SW480 (cell line): ENCODE measurements at regions not wholly inside any gene's neighbourhood (a gene's known extent, or its start where the extent isn't known, plus 50 kb on each side); places are given as distances from the start of the nearest gene placed in this dataset.

Experiments
- DNase-seq: peaks from one replicate; pipeline ENCODE4 v3.0.0-alpha.2; 2016; ENCODE audit warnings: low spot score

DNA sequence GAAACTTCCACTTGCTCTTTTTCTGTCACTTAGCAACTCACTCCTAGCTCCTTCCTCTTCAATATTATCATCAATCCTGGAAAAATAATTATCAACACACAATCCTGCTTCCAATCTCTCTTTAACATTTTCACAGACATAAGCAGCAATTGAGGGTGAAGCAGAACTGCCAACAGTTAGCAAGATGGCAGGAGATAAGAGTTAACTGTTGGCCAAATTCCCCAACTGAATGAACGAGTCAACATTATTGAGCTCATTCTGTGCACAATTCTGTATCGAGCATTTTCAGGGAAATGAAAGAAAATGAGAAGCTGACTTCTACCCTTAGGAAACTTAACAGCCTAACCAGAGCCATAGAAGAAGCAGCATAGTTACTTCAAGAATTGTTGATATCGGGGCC lies 152.0 kb downstream of the KCNA5 start:
- DNase-seq = no peak

DNA sequence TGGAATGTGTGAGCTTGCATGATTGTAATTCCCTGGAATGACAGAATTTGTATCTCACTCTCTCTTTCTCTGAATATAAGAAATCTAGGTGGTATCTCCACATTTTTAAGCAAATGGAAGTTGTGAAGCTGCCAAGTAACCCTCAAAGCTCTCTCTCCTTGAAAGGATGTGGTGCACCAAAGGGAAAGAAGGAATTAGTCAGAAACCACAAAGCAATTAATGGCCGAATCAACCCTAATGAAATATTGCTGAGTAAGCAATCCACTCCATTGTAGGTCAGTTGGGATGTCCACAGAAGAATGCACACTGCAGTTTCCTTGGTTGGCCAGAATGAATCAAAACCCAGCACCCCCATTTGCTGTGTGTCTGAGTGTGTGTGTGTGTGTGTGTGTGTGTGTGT lies 153.5 kb downstream of the KCNA5 start:
- DNase-seq = peak; percentile 65

DNA sequence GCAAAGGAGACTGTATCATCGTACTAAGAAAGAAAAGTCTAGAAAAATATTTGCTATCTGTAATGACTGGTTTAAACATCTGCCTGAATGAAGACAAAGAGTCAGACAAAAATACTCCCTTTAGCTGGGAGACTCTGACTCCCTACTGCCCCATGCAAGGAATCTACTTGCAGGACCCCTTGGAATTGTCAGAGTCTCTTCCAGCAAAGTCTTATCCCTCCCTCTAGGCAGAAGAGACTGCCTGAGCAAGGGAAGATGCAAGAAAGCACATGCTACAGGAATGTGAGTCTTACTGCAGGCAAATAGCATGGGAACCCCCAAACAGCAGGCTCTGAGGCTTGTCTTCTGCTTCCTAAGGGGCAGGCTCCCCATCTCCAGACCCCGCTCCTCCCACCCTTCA lies 154.0 kb downstream of the KCNA5 start:
- DNase-seq = no peak

DNA sequence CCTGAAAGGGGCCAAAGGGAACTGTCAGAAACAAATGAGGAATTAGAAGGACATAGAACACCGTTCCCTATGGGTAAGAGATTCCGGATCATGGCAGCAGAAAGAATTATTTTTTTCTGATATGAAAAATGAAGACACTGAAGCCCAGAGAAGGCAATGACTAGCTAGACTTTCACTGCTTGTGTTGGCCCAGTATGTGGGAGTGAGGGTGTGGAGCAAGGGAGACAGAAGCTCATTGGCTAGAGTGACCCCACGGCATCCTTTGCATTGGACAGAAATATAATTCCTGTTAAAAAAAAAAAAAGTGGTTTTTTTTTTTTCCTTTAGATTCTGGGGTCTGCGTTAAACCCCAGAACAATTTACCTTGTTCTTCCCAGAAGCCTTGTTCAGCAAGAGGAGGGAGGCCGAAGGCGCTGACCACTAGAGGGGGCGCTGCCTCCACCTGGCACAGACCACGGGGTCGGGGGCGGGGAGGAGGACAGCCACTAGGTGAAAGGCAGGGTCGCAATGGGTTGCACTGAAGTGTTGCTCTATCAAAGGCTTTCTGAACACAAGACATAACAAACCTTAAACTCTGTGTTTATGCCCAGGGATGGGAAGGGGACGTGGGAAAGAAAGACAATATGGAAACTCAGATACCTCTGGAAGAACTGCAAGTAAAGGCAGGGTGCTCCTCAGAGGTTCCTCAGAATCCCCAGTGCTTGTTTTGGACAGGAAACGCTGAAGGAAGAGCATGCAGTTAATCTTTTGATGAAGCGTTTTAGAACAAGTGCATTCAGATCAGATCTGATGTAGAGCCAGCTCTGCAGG lies 156.8 kb downstream of the KCNA5 start:
- peak; percentile 57 for DNase-seq

DNA sequence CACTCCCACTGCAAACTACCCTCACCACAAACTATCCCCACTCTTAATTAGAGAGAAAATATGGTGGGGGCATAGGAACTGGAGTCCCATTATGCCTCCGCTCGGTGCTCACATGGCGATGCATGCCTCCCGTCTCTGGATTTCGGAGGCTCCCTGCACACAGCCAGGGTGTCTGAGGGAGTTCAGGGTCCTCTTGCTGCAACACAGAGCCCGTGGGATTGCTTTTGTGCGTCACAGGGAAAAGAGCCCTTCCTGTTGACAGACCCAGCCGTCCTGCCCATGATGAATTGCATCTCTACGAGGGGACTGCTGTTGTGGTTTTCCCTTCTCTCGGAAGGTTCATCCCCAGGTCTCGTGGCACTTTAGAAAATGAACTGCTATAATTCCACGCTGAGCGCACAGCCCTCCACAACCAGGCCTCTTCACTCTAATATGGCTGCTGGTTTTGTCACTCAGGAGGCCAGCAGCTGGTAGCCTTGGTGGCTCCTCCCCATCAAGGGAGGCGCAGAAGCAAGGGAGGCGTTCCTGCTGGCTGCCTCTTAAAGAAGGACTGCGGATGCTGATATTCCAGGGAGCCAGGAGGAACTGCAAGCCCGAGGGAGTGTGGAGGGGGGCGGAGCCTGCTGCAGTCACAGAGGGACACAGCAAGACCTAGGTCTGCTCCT lies 158.0 kb downstream of the KCNA5 start:
- no peak for DNase-seq

DNA sequence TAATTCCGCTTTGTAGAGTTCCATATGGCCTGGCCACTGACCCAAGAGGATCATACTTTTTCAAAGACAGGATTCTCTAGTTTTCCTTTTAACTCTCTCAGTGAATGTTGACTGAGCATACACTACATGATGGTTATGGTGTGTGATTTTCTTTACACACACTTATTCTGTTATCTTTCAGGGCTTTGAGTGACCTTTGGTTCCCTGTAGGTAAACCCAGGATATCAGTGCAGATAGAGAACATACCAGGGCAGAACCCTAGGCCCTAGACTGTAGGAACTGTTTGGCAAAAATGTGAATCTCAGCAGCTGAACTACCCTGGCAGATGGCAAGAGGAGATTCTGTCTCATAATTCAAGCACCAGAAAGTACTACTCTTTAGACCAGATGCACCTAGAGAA lies 159.6 kb downstream of the KCNA5 start:
- DNase-seq = no peak

GRCh38 chr12:5203720-5204119 lies 160.0 kb downstream of the KCNA5 start:
- no peak for DNase-seq

DNA sequence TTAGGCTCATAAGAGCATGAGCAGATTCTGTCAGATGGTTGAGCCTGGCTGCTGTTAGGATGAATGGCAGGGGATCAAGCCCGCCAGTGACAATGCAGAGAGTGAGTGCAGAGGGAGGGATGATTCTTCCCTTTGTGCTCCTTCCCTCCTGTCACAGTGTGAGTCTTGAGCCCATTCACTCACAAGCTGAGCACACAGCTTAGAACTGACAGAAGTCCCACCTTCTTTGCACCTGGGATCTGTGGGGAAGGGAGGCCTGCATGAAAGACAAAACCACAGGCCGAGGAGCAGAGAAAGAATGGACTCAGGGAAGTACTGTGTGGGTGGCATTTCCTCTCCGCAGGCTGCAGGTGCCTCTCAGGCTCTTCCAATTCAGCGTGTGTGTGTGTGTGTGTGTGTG lies 160.6 kb downstream of the KCNA5 start:
- peak; percentile 87 for DNase-seq

GRCh38 chr12:5204831-5205230 lies 161.2 kb downstream of the KCNA5 start:
- DNase-seq = no peak

DNA sequence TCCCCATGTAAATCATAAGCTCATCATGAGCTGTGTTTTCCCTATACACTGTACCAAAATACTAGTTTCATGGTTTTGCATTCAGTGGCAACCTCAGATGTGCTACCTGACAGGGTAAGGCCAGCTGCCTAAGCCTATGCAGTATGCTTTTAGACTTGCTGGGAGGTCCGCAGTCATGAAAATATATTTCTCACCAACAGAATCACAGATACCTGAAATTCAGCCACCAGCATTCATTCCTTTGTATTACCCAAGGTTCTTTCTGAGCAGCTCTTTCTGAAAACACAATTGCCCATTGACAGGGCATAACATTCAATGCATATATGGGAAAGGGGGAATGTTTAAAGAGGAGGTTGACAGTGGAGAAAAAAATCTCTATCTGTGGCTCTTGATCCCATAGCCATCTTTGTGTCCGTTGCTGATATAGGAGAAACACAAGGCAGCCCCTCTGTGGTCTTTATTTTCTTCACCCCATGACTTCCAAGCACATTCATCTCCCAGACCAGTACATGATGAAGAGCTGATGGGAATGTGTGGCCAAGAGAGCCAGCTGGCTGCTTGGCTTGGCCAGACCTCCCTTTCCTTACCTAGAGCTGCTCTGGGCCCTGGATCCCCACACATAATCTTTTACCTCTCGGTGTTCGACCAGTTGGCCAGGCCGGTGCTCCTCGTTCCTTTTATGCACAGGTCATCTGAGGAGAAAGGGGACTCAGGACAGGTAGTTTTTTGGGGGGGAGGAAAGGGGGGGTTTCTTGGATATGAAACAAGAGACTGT lies 162.9 kb downstream of the KCNA5 start:
- DNase-seq = no peak

- no peak for DNase-seq
Observed at GRCh38 chr12:5210179-5210922, 166.7 kb downstream of the KCNA5 start.

DNA sequence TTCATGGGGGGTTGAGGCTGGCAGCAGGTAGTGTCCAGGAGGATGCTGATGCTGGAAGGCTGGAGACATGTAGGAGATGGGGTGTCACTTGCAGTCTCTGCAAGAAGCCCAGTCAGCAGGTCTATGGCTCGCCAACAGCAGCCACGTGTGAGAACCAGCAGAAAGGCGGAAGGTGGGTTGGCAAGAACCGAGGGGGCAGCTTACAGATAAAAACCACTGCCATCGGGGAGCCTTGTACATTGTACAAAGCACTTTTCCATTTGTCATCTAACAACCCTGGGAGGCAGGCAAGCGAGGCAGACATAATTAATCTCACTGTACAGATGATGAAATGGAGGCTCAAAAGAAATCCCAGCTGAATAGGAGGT lies 167.2 kb downstream of the KCNA5 start:
- no peak for DNase-seq

DNA sequence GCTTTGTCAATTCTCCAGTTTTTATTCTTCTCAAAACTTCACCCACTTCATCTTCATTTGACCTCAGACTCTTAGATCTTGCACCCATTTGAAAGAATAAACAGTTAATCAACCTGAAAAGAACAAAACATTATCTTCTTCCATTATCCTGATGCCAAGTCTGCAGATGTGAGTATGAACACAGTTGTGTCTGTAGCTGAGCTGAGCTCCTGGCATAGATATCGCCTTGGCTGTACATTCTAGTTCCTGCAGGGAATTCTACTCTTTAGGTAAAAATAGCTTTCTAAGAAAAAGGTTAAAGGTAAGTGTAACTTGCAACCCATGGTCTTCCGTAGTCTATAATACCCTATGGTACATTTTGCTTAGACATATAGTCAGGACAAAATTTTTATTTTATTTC lies 169.7 kb downstream of the KCNA5 start:
- no peak for DNase-seq

DNA sequence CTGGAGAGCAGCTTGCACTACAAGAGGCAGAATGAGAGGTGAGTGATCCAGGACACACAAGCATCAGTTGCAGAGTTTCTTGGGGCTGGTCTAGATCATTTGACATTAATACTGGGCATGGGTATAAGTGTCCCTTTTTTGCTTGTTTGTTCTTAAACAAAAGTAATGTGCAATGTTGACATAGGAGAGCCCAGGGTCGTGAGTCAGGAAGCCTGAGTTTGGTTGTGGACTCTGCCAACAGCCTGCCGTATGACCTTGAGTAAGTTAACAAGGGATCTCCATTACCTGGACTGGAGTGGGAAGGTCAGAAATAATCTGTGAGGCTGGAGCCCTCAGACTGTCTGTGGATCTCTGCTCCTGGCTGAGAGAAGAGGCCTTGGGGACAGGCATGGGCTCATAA lies 170.3 kb downstream of the KCNA5 start:
- DNase-seq = no peak

- DNase-seq = no peak
Observed at GRCh38 chr12:5217936-5218335, 174.3 kb downstream of the KCNA5 start.

DNA sequence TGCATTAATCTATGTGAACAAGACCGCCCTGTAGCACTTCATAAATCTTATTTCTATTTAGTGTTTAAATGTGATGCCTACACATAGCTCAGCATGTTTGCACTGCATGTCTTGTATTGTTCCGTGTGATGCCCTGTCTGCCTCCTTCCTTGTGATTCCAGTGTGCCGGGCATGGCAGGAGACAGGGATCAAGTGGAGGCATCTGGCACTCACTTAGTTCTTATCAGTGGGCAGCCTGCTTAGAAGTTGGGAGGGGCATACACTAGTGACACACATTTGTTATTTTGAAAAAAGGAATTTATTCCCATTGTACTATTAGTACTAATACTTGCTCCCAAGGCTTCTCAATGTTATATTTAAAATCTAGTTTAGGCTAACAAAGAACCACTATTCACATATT lies 176.4 kb downstream of the KCNA5 start:
- DNase-seq = no peak

DNA sequence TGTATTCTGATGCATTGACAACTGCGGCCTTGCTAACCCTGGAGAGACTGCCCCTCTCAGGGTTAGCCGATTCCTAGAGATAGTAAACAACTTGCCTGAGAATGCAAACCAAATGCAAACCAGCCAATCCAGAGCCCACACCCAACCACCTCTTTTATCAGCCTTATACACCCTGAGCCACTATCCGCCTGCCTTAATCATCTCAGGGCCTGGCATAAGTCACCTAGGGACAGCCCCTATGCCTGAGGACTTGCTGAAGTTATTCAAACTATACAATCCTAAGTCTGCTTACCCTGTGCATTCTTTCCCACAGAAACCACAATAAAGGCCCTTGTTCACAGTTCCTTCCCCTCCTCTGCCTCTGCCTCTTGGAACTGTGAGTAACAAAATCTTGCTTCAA lies 177.2 kb downstream of the KCNA5 start:
- DNase-seq = peak; percentile 69

GRCh38 chr12:5222011-5222461 lies 178.4 kb downstream of the KCNA5 start:
- DNase-seq = no peak

DNA sequence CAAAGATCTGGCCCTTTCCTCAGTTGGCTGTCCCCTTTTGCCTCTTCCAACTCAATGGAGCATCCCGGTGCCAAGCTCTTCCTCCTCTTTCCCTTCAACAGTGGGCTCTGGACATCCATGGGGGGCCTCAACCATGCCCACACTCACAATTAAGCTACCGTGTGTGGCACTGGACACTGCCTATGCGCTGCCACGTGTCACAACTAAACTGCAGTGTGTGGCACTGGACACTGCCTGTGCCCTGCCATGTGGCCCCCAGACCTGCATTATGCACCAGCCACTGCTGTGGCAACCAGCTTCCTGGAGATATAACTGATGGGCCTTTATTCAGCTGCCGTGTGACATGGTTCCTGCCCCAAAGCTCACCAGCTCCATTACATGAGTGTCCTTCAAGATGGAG lies 179.1 kb downstream of the KCNA5 start:
- no peak for DNase-seq

DNA sequence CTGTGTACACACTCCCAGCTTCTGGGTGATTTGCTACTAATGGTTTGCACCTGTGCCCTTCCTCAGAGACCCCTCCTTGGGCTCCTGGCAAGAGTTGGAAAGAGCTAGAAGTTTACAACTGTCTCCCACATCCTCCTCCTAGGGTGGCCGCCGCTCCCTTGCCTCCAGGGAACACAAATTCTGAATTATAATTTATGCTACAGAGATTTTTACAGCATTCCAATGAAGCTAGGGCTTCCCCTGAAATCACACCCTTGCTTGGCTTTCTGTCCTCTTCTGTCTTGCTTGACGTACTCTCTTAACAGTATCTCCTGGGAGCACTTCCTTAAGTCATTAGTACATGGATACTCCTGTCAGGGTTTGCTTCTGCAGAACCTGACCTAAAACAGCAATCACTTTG lies 180.2 kb downstream of the KCNA5 start:
- no peak for DNase-seq

DNA sequence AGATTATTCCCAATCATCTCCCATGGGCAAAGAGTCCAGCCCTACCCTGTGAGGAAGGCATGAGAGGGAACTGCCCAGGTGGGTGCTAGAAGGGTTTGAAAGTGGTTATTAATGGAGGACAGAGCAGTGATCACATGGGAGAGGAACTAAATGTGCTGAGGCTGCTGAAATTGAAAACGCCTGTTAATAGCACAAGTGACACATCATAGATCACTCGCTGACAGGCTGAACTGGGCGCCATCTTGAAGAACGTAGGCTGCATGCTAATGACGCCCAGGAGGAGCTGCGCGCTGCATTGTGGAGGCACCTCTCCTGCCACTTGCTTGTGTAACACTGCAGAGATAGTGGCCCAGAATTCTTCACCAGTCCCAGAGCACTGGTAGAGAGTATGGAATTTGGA lies 182.9 kb downstream of the KCNA5 start:
- no peak for DNase-seq

DNA sequence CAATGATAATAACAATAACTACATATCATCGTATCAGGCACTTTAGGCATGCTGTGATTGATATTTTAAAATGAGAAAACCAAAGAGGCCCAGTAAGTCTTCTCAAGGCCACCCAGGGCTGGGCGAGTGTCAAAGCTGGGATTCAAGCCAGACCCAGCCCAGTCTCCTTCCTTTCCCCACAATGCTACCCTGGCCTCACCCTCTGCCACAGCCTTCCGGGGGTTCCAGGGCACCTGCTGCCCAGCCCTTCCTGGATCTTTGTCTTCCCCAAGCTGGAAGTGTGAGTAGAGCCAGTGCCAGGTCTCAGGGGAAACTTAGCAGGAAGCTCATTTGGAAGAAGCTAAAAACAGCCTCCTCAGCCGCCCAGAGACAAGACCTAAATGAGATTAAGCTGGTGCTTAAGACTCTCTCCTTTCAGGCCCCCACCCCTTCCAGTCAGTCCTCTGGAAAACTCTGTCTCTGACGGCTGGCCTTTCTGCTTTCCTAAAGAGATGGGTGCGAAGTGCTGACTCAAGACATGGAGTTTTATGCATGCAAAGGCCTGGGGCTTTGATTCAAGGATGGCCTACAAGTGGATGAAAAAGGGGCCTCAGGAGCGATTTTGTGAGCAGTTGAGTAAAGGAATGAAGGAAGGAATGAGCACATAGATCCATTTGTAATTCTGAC lies 184.2 kb downstream of the KCNA5 start:
- no peak for DNase-seq
